Keratinocyte (primary cell): ENCODE measurements at regions not wholly inside any gene's neighbourhood (a gene's known extent, or its start where the extent isn't known, plus 50 kb on each side); places are given as distances from the start of the nearest gene placed in this dataset.

ENCODE experiments used
- DNase-seq: peaks from one replicate; pipeline ENCODE4 v3.0.0-alpha.2; 2011; ENCODE audit warnings: low read depth, missing footprints, low spot score
- FAIRE-seq: peaks from 2 replicates; lab custom pipeline; 2011; peaks lifted over from hg19 to GRCh38; lab: Jason Lieb, UNC
- H2AFZ ChIP-seq: 2 replicates; pipeline ENCODE4 v1.6.0; 2012; ENCODE audit warnings: low read length, control low read depth, inconsistent platforms; ENCODE audit not compliant: control insufficient read depth
- H3K27ac ChIP-seq: 2 replicates; pipeline ENCODE4 v1.5.1; 2011; ENCODE audit warnings: low read length; ENCODE audit not compliant: control insufficient read depth, insufficient read depth
- H3K27me3 ChIP-seq: 3 replicates; pipeline ENCODE4 v1.6.0; 2011; ENCODE audit warnings: low read length; ENCODE audit not compliant: control insufficient read depth, insufficient read depth; ENCODE audit errors: extremely low read depth
- H3K36me3 ChIP-seq, 2 experiments: 2 replicates in 1 of 2; 3 replicates in 1 of 2; pipeline ENCODE4 v1.5.1; 2011; ENCODE audit warnings: low read length in 2 of 2, mild to moderate bottlenecking in 1 of 2; ENCODE audit not compliant: control insufficient read depth in 2 of 2, insufficient read depth in 2 of 2; ENCODE audit errors: extremely low read depth in 1 of 2
- H3K4me1 ChIP-seq: 3 replicates; pipeline ENCODE4 v1.5.1; 2011; ENCODE audit warnings: low read length; ENCODE audit not compliant: control insufficient read depth, insufficient read depth; ENCODE audit errors: extremely low read depth
- H3K4me2 ChIP-seq: 3 replicates; pipeline ENCODE4 v1.6.0; 2011; ENCODE audit warnings: low read depth, low read length; ENCODE audit not compliant: control insufficient read depth, insufficient read depth; ENCODE audit errors: extremely low read depth
- H3K4me3 ChIP-seq, 3 experiments: fragments of 200-600 bp in 1 of 3; sonication (generic) in 1 of 3; 2 replicates in 2 of 3; 3 replicates in 1 of 3; pipeline ENCODE4 v1.5.1; 2011 to 2016; ENCODE audit warnings: low read length in 3 of 3, mild to moderate bottlenecking in 3 of 3, control low read depth in 2 of 3, inconsistent platforms in 1 of 3, low read depth in 1 of 3, mixed read lengths in 1 of 3, mixed run types in 1 of 3, moderate library complexity in 1 of 3; ENCODE audit not compliant: control insufficient read depth in 2 of 3, insufficient read depth in 2 of 3; ENCODE audit errors: extremely low read depth in 1 of 3
- H3K79me2 ChIP-seq: 2 replicates; pipeline ENCODE4 v1.6.0; 2012; ENCODE audit warnings: low read length; ENCODE audit not compliant: control insufficient read depth, insufficient read depth
- H3K9ac ChIP-seq: 3 replicates; pipeline ENCODE4 v1.6.0; 2011; ENCODE audit warnings: low read length; ENCODE audit not compliant: control insufficient read depth, insufficient read depth; ENCODE audit errors: extremely low read depth
- H3K9me1 ChIP-seq: 3 replicates; pipeline ENCODE4 v1.6.0; 2011; ENCODE audit warnings: low read length; ENCODE audit not compliant: control insufficient read depth, insufficient read depth; ENCODE audit errors: extremely low read depth
- H3K9me3 ChIP-seq: 2 replicates; pipeline ENCODE4 v1.5.1; 2012; ENCODE audit warnings: low read depth, low read length; ENCODE audit not compliant: control insufficient read depth
- H4K20me1 ChIP-seq: 3 replicates; pipeline ENCODE4 v1.6.0; 2011; ENCODE audit warnings: low read length; ENCODE audit not compliant: control insufficient read depth, insufficient read depth; ENCODE audit errors: extremely low read depth
- EZH2 ChIP-seq: IDR thresholded peaks from one replicate; pipeline ENCODE4 v1.6.1; 2012; ENCODE audit warnings: inconsistent platforms, mild to moderate bottlenecking, low read length, moderate library complexity
- dilution Hi-C: fragments of 300-500 bp; cut with MboI; formaldehyde crosslinking; loops from one replicate; pipeline ENCODE4 v1.7.0; 2020; ENCODE audit warnings: low sequenced_read_pairs; ENCODE audit not compliant: extremely low pct_ligation_motif_present
- TF ChIP-seq, protein P1 (sequence below), 3 experiments: IDR thresholded peaks in 1 of 3; conservative IDR thresholded peaks in 1 of 3; optimal IDR thresholded peaks in 1 of 3; 2 replicates in 2 of 3; 3 replicates in 1 of 3; pipeline versions ENCODE3 to v1.5.1; 2011; ENCODE audit warnings: low read length in 3 of 3, mild to moderate bottlenecking in 3 of 3, moderate library complexity in 2 of 3, control low read depth in 1 of 3, inconsistent platforms in 1 of 3; ENCODE audit not compliant: insufficient read depth in 2 of 3; ENCODE audit errors: extremely low read depth in 1 of 3

DNA sequence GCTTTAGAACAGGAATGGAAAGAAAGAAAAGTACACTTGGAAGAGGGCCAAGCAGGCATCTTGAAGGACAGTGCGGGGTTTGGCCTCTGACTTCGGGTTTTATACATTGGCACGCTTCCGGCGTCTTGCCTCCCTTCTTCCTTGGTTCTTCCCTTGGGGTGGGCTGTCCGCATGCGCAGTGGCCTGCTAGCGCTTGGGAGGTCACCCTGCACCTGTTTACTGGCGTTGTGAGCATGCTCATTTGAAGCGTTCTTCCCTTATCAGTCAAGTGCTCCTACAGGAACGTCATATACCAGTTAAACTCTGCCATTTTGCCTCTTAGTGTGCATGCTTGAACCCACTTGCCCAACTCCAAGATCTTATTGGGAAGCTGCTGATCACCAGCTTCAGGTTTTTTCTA, 230.0 kb downstream of the TTLL2 start:
- no peaks in the 10 kb centered on the region for H3K36me3 ChIP-seq
- H3K9me1 ChIP-seq: no peaks in the 10 kb centered on the region
- H3K27me3 ChIP-seq: no peaks in the 10 kb centered on the region
- no peaks in the 10 kb centered on the region for H3K4me1 ChIP-seq
- TF ChIP-seq EZH2: no peak
- TF ChIP-seq, protein P1, sequence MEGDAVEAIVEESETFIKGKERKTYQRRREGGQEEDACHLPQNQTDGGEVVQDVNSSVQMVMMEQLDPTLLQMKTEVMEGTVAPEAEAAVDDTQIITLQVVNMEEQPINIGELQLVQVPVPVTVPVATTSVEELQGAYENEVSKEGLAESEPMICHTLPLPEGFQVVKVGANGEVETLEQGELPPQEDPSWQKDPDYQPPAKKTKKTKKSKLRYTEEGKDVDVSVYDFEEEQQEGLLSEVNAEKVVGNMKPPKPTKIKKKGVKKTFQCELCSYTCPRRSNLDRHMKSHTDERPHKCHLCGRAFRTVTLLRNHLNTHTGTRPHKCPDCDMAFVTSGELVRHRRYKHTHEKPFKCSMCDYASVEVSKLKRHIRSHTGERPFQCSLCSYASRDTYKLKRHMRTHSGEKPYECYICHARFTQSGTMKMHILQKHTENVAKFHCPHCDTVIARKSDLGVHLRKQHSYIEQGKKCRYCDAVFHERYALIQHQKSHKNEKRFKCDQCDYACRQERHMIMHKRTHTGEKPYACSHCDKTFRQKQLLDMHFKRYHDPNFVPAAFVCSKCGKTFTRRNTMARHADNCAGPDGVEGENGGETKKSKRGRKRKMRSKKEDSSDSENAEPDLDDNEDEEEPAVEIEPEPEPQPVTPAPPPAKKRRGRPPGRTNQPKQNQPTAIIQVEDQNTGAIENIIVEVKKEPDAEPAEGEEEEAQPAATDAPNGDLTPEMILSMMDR (optimal IDR thresholded peaks at IDR 0.05 in 1 of 3, IDR thresholded peaks at IDR 0.05 in 1 of 3, conservative IDR thresholded peaks at IDR 0.05 in 1 of 3; ENCODE audit: extremely low read depth in 1 of 3, insufficient read depth in 2 of 3, low read length in 3 of 3): no peak
- no peak overlapping the region for H3K4me2 ChIP-seq
- H3K9ac ChIP-seq: no peak overlapping the region
- H3K27ac ChIP-seq: no peak overlapping the region
- dilution Hi-C loops: no loop called here
- H2AFZ ChIP-seq: no peak overlapping the region
- FAIRE-seq (no peak), DNase-seq (no peak)
- H4K20me1 ChIP-seq: no peaks in the 10 kb centered on the region
- H3K79me2 ChIP-seq: no peaks in the 10 kb centered on the region
- H3K9me3 ChIP-seq: peaks cover 2% of the 10 kb centered on the region
- no peak overlapping the region for H3K4me3 ChIP-seq

DNA sequence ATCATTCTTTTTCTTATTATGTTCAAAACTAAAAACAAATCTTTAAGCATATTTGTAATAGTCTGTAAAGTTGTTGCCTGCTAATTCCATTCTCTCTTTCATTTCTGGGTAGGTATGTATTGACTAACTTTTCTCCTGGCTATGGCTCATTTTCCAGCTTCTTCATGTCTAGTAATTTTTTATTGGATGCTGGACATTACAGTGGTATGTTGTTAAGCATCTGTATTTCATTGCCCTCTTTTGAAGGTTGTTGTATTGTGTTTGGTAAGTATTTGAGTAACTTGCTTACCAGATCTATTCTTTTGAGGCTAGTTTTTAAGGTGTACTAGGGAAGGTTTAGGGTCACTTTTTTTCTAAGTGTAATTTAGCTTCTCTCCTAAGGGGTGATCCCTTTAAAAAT, 230.9 kb downstream of the TTLL2 start:
- dilution Hi-C loops: no loop called here
- DNase-seq: no peak
- no peaks in the 10 kb centered on the region for H3K27me3 ChIP-seq
- no peak overlapping the region for H2AFZ ChIP-seq
- no peaks in the 10 kb centered on the region for H3K9me1 ChIP-seq
- no peaks in the 10 kb centered on the region for H3K36me3 ChIP-seq
- no peak overlapping the region for H3K4me3 ChIP-seq
- H3K4me2 ChIP-seq: no peak overlapping the region
- no peaks in the 10 kb centered on the region for H4K20me1 ChIP-seq
- no peak for TF ChIP-seq EZH2
- TF ChIP-seq, protein P1 (optimal IDR thresholded peaks at IDR 0.05 in 1 of 3, IDR thresholded peaks at IDR 0.05 in 1 of 3, conservative IDR thresholded peaks at IDR 0.05 in 1 of 3; ENCODE audit: extremely low read depth in 1 of 3, insufficient read depth in 2 of 3, low read length in 3 of 3): no peak
- peaks cover 2% of the 10 kb centered on the region for H3K9me3 ChIP-seq
- no peaks in the 10 kb centered on the region for H3K79me2 ChIP-seq
- H3K27ac ChIP-seq: no peak overlapping the region
- no peak for FAIRE-seq
- H3K4me1 ChIP-seq: no peaks in the 10 kb centered on the region
- no peak overlapping the region for H3K9ac ChIP-seq
